Kidney epithelial cell (primary cell): ENCODE measurements at regions not wholly inside any gene's neighbourhood (a gene's known extent, or its start where the extent isn't known, plus 50 kb on each side); places are given as distances from the start of the nearest gene placed in this dataset.
"Not testable (repeated sequence)": the region's sequence is repeated elsewhere in the genome, so short reads cannot be mapped to it uniquely, and the experiment has no call there.

Source experiments
- DNase-seq: peaks from one replicate; pipeline ENCODE4 v3.0.0-alpha.2; 2010; ENCODE audit warnings: low read depth
- H3K27me3 ChIP-seq: 2 replicates; pipeline ENCODE4 v1.6.0; 2011; ENCODE audit warnings: low read length; ENCODE audit not compliant: control insufficient read depth, insufficient read depth
- H3K36me3 ChIP-seq: 2 replicates; pipeline ENCODE4 v1.5.1; 2011; ENCODE audit warnings: low read length; ENCODE audit not compliant: control insufficient read depth, insufficient read depth
- H3K4me3 ChIP-seq: 2 replicates; pipeline ENCODE4 v1.5.1; 2011; ENCODE audit warnings: low read depth, mild to moderate bottlenecking, control low read depth, low read length
- CTCF ChIP-seq: IDR thresholded peaks from 2 replicates; pipeline ENCODE4 v1.5.1; 2011; ENCODE audit warnings: mild to moderate bottlenecking, moderate library complexity, low read length, control low read depth, inconsistent platforms; ENCODE audit not compliant: insufficient read depth, poor library complexity, severe bottlenecking

GRCh38 chr12:94010307-94010706, 138.1 kb upstream of the PLXNC1 start:
- Histone ChIP-seq H3K36me3 (no peaks in the 10 kb centered on the region), H3K27me3 (no peaks in the 10 kb centered on the region), H3K4me3 (no peak overlapping the region)
- no peak for DNase-seq
- TF ChIP-seq CTCF = no peak

GRCh38 chr12:94012071-94012470, 136.3 kb upstream of the PLXNC1 start:
- DNase-seq = no peak
- H3K36me3 ChIP-seq = no peaks in the 10 kb centered on the region
- no peak for TF ChIP-seq CTCF

GRCh38 chr12:94012590-94012989, 135.8 kb upstream of the PLXNC1 start:
- no peak for DNase-seq
- no peak for TF ChIP-seq CTCF
- no peaks in the 10 kb centered on the region for H3K36me3 ChIP-seq
- no peak overlapping the region for H3K4me3 ChIP-seq
- H3K27me3 ChIP-seq = no peaks in the 10 kb centered on the region

More at GRCh38 chr12:94012071-94012470, 136.3 kb upstream of the PLXNC1 start:
- Histone ChIP-seq H3K27me3 (no peaks in the 10 kb centered on the region), H3K4me3 (no peak overlapping the region)

- not testable (repeated sequence) for H3K27me3 ChIP-seq, H3K4me3 ChIP-seq, H3K36me3 ChIP-seq, DNase-seq
These were observed 131.1 kb upstream of the PLXNC1 start for GRCh38 chr12:94017247-94017646.

- Histone ChIP-seq H3K36me3 (no peaks in the 10 kb centered on the region), H3K4me3 (no peak overlapping the region), H3K27me3 (no peaks in the 10 kb centered on the region)
- no peak for DNase-seq
- no peak for TF ChIP-seq CTCF
These were observed 128.0 kb upstream of the PLXNC1 start for GRCh38 chr12:94020335-94020734.

- TF ChIP-seq CTCF = no peak
- no peaks in the 10 kb centered on the region for H3K36me3 ChIP-seq
- DNase-seq = no peak
- no peaks in the 10 kb centered on the region for H3K27me3 ChIP-seq
- no peak overlapping the region for H3K4me3 ChIP-seq
These were observed 124.5 kb upstream of the PLXNC1 start for GRCh38 chr12:94023879-94024278.
